GM18498 (cell line): ENCODE measurements at regions not wholly inside any gene's neighbourhood (a gene's known extent, or its start where the extent isn't known, plus 50 kb on each side); places are given as distances from the start of the nearest gene placed in this dataset.

Experiments
- ATAC-seq: cut with Tn5 transposase; IDR thresholded peaks from one replicate; pipeline ENCODE4 v1.9.1; 2021; ENCODE audit warnings: mild to moderate bottlenecking, moderate library complexity; ENCODE audit not compliant: unreplicated experiment

GRCh38 chr22:27193636-27194035 lies 536.2 kb downstream of the MIAT start:
- ATAC-seq = no peak

- ATAC-seq = no peak
Observed at GRCh38 chr22:27194096-27194748, 536.8 kb downstream of the MIAT start.

GRCh38 chr22:27195094-27195493 lies 537.7 kb downstream of the MIAT start:
- ATAC-seq = no peak

GRCh38 chr22:27195494-27195893 lies 538.1 kb downstream of the MIAT start:
- ATAC-seq = no peak

GRCh38 chr22:27196606-27197005 lies 539.2 kb downstream of the MIAT start:
- no peak for ATAC-seq

GRCh38 chr22:27197052-27197451 lies 539.7 kb downstream of the MIAT start:
- ATAC-seq = no peak

- ATAC-seq = no peak
Observed at GRCh38 chr22:27197618-27198017, 540.2 kb downstream of the MIAT start.

GRCh38 chr22:27198518-27199035 lies 541.2 kb downstream of the MIAT start:
- no peak for ATAC-seq

- no peak for ATAC-seq
Observed at GRCh38 chr22:27199354-27199753, 542.0 kb downstream of the MIAT start.

- ATAC-seq = no peak
Observed at GRCh38 chr22:27201276-27201675, 543.9 kb downstream of the MIAT start.

- no peak for ATAC-seq
Observed at GRCh38 chr22:27201741-27202140, 544.4 kb downstream of the MIAT start.

- no peak for ATAC-seq
Observed at GRCh38 chr22:27203276-27203660, 545.9 kb downstream of the MIAT start.

- no peak for ATAC-seq
Observed at GRCh38 chr22:27204280-27204679, 546.9 kb downstream of the MIAT start.

- ATAC-seq = no peak
Observed at GRCh38 chr22:27204817-27205216, 547.4 kb downstream of the MIAT start.

GRCh38 chr22:27205492-27206373 lies 548.3 kb downstream of the MIAT start:
- no peak for ATAC-seq

- ATAC-seq = no peak
Observed at GRCh38 chr22:27206374-27207133, 549.2 kb downstream of the MIAT start.

- ATAC-seq = no peak
Observed at GRCh38 chr22:27207266-27207665, 549.9 kb downstream of the MIAT start.

GRCh38 chr22:27207907-27208306 lies 550.5 kb downstream of the MIAT start:
- ATAC-seq = no peak

- ATAC-seq = no peak
Observed at GRCh38 chr22:27210111-27210730, 552.8 kb downstream of the MIAT start.

GRCh38 chr22:27212102-27212501 lies 554.7 kb downstream of the MIAT start:
- ATAC-seq = no peak

GRCh38 chr22:27212617-27213177 lies 555.3 kb downstream of the MIAT start:
- no peak for ATAC-seq
